Stomach (tissue), 8 donors: ENCODE measurements at regions not wholly inside any gene's neighbourhood (a gene's known extent, or its start where the extent isn't known, plus 50 kb on each side); places are given as distances from the start of the nearest gene placed in this dataset.

ENCODE experiments used
- DNase-seq, 2 donors: peaks; one replicate each; pipeline versions ENCODE4 v3.0.0 to v3.0.0-alpha.2; 2013 to 2019
- H3K27ac ChIP-seq, 5 donors: fragments of 200-600 bp in 4 of 5; sonication (generic) in 4 of 5; one replicate each; pipeline ENCODE4 v1.5.1; 2013 to 2019; ENCODE audit warnings: mild to moderate bottlenecking in 1 of 5, moderate library complexity in 1 of 5
- H3K27me3 ChIP-seq, 3 donors: fragments of 200-600 bp; sonication (generic); one replicate each; pipeline ENCODE4 v1.5.1; 2017 to 2019; ENCODE audit warnings: mixed run types in 1 of 3
- H3K36me3 ChIP-seq, 4 donors: fragments of 200-600 bp; sonication (generic); 1 replicate in 3 of 4; 2 replicates in 1 of 4; pipeline ENCODE4 v1.5.1; 2016 to 2019
- H3K4me1 ChIP-seq, 4 donors: fragments of 200-600 bp; sonication (generic); one replicate each; pipeline ENCODE4 v1.5.1; 2016 to 2019
- H3K4me3 ChIP-seq, 4 donors: fragments of 200-600 bp; sonication (generic) in 3 of 4; one replicate each; pipeline ENCODE4 v1.5.1; 2016 to 2019; ENCODE audit warnings: mild to moderate bottlenecking in 1 of 4
- H3K9me3 ChIP-seq, 4 donors: fragments of 200-600 bp; sonication (generic); one replicate each; pipeline ENCODE4 v1.5.1; 2016 to 2019
- EP300 ChIP-seq: sonication (generic); formaldehyde crosslinking; IDR thresholded peaks from one replicate; pipeline ENCODE4 v1.6.1; 2017; ENCODE audit warnings: antibody characterized with exemption
- POLR2A ChIP-seq, 4 donors: fragments of 450-650 bp; IDR thresholded peaks; one replicate each; pipeline ENCODE4 v1.6.1; 2016; ENCODE audit warnings: antibody characterized with exemption in 4 of 4, control low read depth in 2 of 4, mild to moderate bottlenecking in 1 of 4, moderate library complexity in 1 of 4
- POLR2AphosphoS5 ChIP-seq, 3 donors: sonication (generic); formaldehyde crosslinking; IDR thresholded peaks; one replicate each; pipeline ENCODE4 v1.6.1; 2016; ENCODE audit warnings: antibody characterized with exemption in 3 of 3
- WGBS, 5 donors: extraction: QIAGEN DNeasy Blood & Tissue Kit in 3 of 5; methylation state at CpG; one replicate each; pipeline versions ENCODE4 v1.1.5 to v1.1.7; 2013 to 2018; 5-methylcytosine and 5-hydroxymethylcytosine counted together
- intact Hi-C: fragments of 100-400 bp; cut with DNase I; formaldehyde crosslinking; loops from one replicate; pipeline ENCODE4 v1.15.1; 2023; ENCODE audit warnings: low total_unique reads
- TF ChIP-seq, protein P1 (sequence below), 7 experiments: fragments of 450-650 bp in 4 of 7; fragments of 200-600 bp in 3 of 7; sonication (generic) in 3 of 7; IDR thresholded peaks; one replicate each; pipeline ENCODE4 v1.5.1; 2016 to 2019; ENCODE audit warnings: antibody characterized with exemption in 7 of 7, control low read depth in 2 of 7, mild to moderate bottlenecking in 1 of 7
- donor health status: healthy with polysubstance abuse.
- donor health status: Bipolar disorder and iron deficiency.
- donor health status: healthy.

DNA sequence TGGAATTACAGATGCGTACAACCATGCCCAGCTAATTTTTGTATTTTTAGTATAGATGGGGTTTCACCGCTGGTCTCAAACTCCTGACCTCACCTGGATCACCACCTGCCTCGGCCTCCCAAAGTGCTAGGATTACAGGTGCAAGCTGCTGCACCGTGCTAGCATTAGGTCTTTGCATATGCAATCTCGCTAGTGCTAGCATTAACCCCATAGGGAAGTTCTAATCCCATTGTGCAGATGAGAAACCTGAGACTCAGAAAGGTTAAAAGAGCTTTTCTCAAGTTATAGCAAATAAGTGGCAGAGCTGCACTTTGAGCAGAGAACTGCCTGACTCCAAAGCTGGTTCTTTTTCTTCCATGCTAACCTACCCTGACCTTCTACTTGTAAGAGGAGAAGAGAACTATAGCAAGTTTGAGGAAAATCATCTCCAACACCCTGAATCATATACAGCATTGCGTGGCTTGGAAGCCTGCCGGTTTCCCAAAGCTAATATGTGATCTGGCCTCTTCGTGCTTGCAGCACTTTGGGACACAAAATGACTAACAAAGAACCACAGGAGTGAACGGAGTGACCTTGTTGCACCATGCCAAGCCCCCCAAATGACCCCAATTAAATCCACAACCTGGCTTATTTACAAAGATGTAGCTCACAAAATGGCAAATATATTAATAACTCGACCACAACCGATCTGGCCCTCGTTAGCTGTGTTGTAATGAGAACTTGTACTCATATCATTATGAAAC is 185.1 kb downstream of the TM2D1 start:
- TF ChIP-seq POLR2A (IDR thresholded peaks at IDR 0.05) (no peak), POLR2AphosphoS5 (IDR thresholded peaks at IDR 0.05) (no peak), EP300 (no peak)
- TF ChIP-seq, protein P1, sequence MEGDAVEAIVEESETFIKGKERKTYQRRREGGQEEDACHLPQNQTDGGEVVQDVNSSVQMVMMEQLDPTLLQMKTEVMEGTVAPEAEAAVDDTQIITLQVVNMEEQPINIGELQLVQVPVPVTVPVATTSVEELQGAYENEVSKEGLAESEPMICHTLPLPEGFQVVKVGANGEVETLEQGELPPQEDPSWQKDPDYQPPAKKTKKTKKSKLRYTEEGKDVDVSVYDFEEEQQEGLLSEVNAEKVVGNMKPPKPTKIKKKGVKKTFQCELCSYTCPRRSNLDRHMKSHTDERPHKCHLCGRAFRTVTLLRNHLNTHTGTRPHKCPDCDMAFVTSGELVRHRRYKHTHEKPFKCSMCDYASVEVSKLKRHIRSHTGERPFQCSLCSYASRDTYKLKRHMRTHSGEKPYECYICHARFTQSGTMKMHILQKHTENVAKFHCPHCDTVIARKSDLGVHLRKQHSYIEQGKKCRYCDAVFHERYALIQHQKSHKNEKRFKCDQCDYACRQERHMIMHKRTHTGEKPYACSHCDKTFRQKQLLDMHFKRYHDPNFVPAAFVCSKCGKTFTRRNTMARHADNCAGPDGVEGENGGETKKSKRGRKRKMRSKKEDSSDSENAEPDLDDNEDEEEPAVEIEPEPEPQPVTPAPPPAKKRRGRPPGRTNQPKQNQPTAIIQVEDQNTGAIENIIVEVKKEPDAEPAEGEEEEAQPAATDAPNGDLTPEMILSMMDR (IDR thresholded peaks at IDR 0.05), result no peak
- WGBS, 5 donors, result 80 to 88% (median 87%) methylated on average over 12 of the region's 12 CpGs
- H3K27ac ChIP-seq, result no peak overlapping the region
- H3K9me3 ChIP-seq, result no peaks in the 10 kb centered on the region
- no peak for DNase-seq
- no peaks in the 10 kb centered on the region for H3K27me3 ChIP-seq
- intact Hi-C loops, result no loop called here
- H3K4me1 ChIP-seq, result no peaks in the 10 kb centered on the region
- no peaks in the 10 kb centered on the region for H3K36me3 ChIP-seq
- no peak overlapping the region for H3K4me3 ChIP-seq

GRCh38 chr1:61538228-61538627 is 186.7 kb downstream of the TM2D1 start:
- Histone ChIP-seq H3K9me3 (no peaks in the 10 kb centered on the region), H3K4me1 (no peaks in the 10 kb centered on the region), H3K4me3 (no peak overlapping the region), H3K36me3 (no peaks in the 10 kb centered on the region), H3K27ac (no peak overlapping the region), H3K27me3 (no peaks in the 10 kb centered on the region)
- TF ChIP-seq EP300 (no peak), POLR2AphosphoS5 (IDR thresholded peaks at IDR 0.05) (no peak), POLR2A (IDR thresholded peaks at IDR 0.05) (no peak)
- TF ChIP-seq, protein P1 (IDR thresholded peaks at IDR 0.05), result no peak
- no peak for DNase-seq
- intact Hi-C loops, result no loop called here
- WGBS, 5 donors, result 86 to 93% (median 89%) methylated on average over 4 of the region's 4 CpGs

GRCh38 chr1:61536174-61537108 is 188.5 kb downstream of the TM2D1 start:
- intact Hi-C loops, result no loop called here
- 79 to 87% (median 82%) methylated on average over 3 of the region's 3 CpGs for WGBS, 5 donors
- H3K27me3 ChIP-seq, result no peaks in the 10 kb centered on the region
- H3K4me1 ChIP-seq, result no peaks in the 10 kb centered on the region
- no peak overlapping the region for H3K4me3 ChIP-seq
- TF ChIP-seq, protein P1 (IDR thresholded peaks at IDR 0.05), result no peak
- no peak for TF ChIP-seq POLR2A (IDR thresholded peaks at IDR 0.05)
- no peak for TF ChIP-seq EP300
- no peak for TF ChIP-seq POLR2AphosphoS5 (IDR thresholded peaks at IDR 0.05)
- DNase-seq, result no peak
- H3K36me3 ChIP-seq, result no peaks in the 10 kb centered on the region
- H3K27ac ChIP-seq, result no peak overlapping the region
- H3K9me3 ChIP-seq, result no peaks in the 10 kb centered on the region

GRCh38 chr1:61534847-61535246 is 190.1 kb downstream of the TM2D1 start:
- WGBS, 5 donors, result 85 to 100% (median 94%) methylated on average over 1 of the region's 1 CpG
- H3K27ac ChIP-seq, result no peak overlapping the region
- H3K9me3 ChIP-seq, result no peaks in the 10 kb centered on the region
- no peaks in the 10 kb centered on the region for H3K36me3 ChIP-seq
- H3K27me3 ChIP-seq, result no peaks in the 10 kb centered on the region
- intact Hi-C loops, result no loop called here
- TF ChIP-seq EP300, result no peak
- TF ChIP-seq, protein P1 (IDR thresholded peaks at IDR 0.05), result no peak
- no peak for TF ChIP-seq POLR2A (IDR thresholded peaks at IDR 0.05)
- TF ChIP-seq POLR2AphosphoS5 (IDR thresholded peaks at IDR 0.05), result no peak
- H3K4me1 ChIP-seq, result no peaks in the 10 kb centered on the region
- no peak overlapping the region for H3K4me3 ChIP-seq
- no peak for DNase-seq
